NCI-H226 (cell line): ENCODE measurements at regions not wholly inside any gene's neighbourhood (a gene's known extent, or its start where the extent isn't known, plus 50 kb on each side); places are given as distances from the start of the nearest gene placed in this dataset.
A peak's percentile ranks its signal among the peaks of the same experiment; 100 is the strongest.
"Not testable (repeated sequence)": the region's sequence is repeated elsewhere in the genome, so short reads cannot be mapped to it uniquely, and the experiment has no call there.

ENCODE experiments used
- DNase-seq: peaks from one replicate; pipeline ENCODE4 v3.0.0-alpha.2; 2015

GRCh38 chr4:144376866-144377265 is 236.3 kb upstream of the GYPA start:
- no peak for DNase-seq

- no peak for DNase-seq
Observed at GRCh38 chr4:144384408-144384807, 243.9 kb upstream of the GYPA start.

- DNase-seq, result peak; percentile 91
Observed at GRCh38 chr4:144399927-144400326, 246.0 kb upstream of the HHIP start.

- DNase-seq, result no peak
Observed at GRCh38 chr4:144402176-144402575, 243.8 kb upstream of the HHIP start.

- DNase-seq, result no peak
Observed at GRCh38 chr4:144402999-144403398, 243.0 kb upstream of the HHIP start.

GRCh38 chr4:144403893-144404292 is 242.1 kb upstream of the HHIP start:
- DNase-seq, result no peak

- no peak for DNase-seq
Observed at GRCh38 chr4:144409525-144409924, 236.4 kb upstream of the HHIP start.

GRCh38 chr4:144410230-144410783 is 235.6 kb upstream of the HHIP start:
- DNase-seq, result no peak

- DNase-seq, result no peak
Observed at GRCh38 chr4:144411119-144411518, 234.8 kb upstream of the HHIP start.

- no peak for DNase-seq
Observed at GRCh38 chr4:144411700-144412099, 234.3 kb upstream of the HHIP start.

GRCh38 chr4:144421056-144421455 is 224.9 kb upstream of the HHIP start:
- DNase-seq, result no peak

GRCh38 chr4:144421839-144422565 is 224.0 kb upstream of the HHIP start:
- peak; percentile 21 for DNase-seq

- no peak for DNase-seq
Observed at GRCh38 chr4:144423930-144424329, 222.0 kb upstream of the HHIP start.

- DNase-seq, result not testable (repeated sequence)
Observed at GRCh38 chr4:144426023-144426422, 219.9 kb upstream of the HHIP start.

GRCh38 chr4:144442713-144443112 is 203.2 kb upstream of the HHIP start:
- DNase-seq, result no peak

GRCh38 chr4:144449611-144450010 is 196.3 kb upstream of the HHIP start:
- peak; percentile 51 for DNase-seq

- no peak for DNase-seq
Observed at GRCh38 chr4:144450526-144450925, 195.4 kb upstream of the HHIP start.

- DNase-seq, result no peak
Observed at GRCh38 chr4:144451766-144452450, 194.0 kb upstream of the HHIP start.

GRCh38 chr4:144456196-144456595 is 189.8 kb upstream of the HHIP start:
- DNase-seq, result no peak

- no peak for DNase-seq
Observed at GRCh38 chr4:144461906-144462305, 184.1 kb upstream of the HHIP start.

GRCh38 chr4:144463236-144463635 is 182.7 kb upstream of the HHIP start:
- no peak for DNase-seq

- no peak for DNase-seq
Observed at GRCh38 chr4:144463896-144464295, 182.1 kb upstream of the HHIP start.

- no peak for DNase-seq
Observed at GRCh38 chr4:144465546-144465945, 180.4 kb upstream of the HHIP start.

- no peak for DNase-seq
Observed at GRCh38 chr4:144480068-144480467, 165.9 kb upstream of the HHIP start.
